GM21529 (cell line): ENCODE measurements at regions not wholly inside any gene's neighbourhood (a gene's known extent, or its start where the extent isn't known, plus 50 kb on each side); places are given as distances from the start of the nearest gene placed in this dataset.
A peak's percentile ranks its signal among the peaks of the same experiment; 100 is the strongest.
"Not testable (repeated sequence)": the region's sequence is repeated elsewhere in the genome, so short reads cannot be mapped to it uniquely, and the experiment has no call there.

Source experiments
- ATAC-seq: cut with Tn5 transposase; IDR thresholded peaks from one replicate; pipeline ENCODE4 v1.9.1; 2021; ENCODE audit not compliant: unreplicated experiment

DNA sequence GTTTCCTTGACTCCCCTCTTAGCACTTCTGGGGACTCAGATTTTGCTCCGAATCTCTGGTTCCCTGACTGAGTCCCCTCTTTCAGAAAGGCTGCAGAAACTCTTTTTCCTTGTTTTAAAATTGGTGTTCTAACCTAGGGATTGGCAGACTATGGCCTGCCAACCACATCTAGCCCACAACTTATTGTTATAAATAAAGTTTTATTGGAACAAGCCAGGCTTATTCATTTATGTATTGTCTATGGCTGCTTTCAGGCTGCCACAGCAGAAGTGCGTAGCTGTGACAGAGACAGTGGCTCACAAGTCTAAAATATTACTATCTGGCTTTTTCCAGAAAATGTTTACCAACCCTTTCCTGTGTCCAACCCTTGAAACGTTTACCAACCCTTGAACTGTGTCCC, 81.7 kb downstream of the IER5 start:
- ATAC-seq: no peak

DNA sequence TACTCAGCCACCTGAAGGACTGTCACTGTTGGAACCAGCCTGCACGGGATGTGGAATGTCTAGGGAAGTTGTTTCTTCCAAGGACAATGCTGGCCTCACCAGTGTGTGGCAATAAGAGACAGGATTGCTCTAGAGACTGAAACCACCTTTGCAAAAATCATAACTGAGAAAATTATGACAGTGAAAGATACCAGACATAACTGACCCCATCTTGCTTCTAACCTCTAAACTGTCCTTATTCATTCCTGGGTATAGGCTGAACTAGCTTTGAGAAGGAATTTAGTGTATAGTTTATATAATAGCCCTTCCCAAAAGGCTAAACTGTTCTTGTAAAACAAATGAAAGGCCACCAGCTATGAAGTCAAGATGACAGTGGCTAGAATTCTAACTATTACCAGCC, 83.6 kb downstream of the IER5 start:
- no peak for ATAC-seq

DNA sequence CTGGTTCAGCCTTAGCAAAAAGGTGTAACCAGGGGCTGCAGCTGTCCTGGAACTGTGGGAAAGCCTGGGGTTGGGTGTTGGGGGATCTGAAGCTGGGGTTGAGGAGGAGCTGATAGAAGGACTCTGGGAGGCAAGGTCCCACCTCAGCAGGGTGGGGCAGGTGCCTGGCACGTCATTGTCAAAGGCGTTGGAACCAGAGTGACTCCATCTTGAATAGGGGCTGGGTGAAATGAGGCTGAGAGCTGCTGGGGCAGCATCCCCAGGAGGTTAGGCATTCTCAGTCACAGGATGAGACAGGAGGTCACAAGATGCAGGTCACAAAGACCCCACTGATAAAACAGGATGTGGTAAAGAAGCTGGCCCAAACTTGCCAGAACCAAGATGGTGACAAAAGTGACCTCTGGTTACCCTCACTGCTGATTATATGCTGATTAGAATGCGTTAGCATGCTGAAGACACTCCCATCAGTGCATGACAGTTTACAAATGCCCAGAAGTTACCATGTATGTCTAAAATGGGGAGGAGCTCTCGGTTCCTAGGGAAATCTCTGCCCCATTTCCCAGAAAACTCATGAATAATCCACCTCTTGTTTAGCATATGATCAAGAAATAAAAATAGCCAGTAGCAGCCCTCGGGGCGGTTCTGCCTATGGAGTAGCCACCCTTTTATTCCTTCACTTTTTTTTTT, 85.4 kb downstream of the IER5 start:
- ATAC-seq: no peak

DNA sequence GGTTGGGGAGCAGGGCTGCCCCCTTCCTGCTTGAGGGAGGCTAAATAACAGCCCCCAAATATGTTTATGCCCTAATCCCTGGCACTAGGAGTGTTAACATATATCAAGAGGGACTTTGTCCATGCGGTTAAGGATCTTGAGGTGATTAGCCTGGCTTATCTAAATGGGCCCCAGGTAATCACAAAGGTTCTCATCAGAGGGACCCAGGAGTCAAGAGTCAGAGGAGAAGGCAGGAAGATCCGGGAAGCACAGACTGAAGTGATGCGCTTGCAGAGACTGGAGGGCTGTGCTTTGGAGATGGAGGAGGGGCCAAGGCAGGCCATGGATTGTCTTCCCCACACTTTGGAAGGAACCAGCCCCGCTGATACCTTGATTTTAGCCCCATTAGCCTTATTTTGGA, 86.4 kb downstream of the IER5 start:
- ATAC-seq: no peak

DNA sequence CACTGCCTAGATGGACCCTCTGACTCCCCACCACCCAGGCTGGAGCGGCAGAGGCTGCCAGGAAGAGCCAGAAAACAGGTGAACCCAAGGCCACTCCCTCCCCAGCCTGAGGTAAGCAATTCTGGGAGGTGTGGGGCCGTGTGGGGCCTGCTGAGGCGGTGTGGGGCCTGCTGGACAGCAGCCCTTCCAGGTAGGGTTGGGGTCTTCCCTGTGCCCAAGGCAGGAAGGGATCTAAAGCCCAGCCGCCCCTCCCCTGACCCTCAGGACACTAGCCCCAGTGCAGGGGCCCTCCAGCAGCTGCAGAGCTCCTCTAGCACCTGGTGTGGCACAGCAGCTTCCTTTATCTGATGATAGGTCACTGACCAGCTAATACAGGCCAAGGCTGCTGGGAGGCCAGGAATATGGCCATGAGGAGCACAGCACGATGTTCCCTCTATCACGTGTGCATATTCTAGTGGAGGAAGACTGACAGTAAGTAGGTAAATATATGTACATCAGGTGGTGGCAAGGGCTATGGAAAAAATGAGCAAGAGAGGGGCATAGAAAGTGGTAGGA, 86.9 kb downstream of the IER5 start:
- no peak for ATAC-seq

DNA sequence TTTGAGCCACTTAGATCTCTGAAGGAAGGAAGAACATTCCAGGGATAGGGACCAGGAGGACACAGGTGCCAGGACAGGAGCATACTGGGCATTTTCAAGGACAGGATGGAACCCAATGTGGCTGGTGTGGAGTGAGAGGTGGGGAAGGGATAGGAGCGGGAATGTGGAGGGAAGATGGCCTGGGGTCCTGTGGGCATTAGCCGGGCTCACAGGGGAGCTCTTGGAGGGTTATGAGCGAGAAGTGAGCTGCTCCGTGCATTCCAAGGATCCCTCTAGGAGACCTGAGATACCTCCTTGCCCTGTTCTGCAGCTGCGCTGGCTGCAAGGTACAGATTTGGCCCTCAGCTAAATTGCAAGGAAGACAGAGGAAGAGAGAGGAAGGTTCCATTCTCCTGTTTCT, 87.5 kb downstream of the IER5 start:
- ATAC-seq: no peak

DNA sequence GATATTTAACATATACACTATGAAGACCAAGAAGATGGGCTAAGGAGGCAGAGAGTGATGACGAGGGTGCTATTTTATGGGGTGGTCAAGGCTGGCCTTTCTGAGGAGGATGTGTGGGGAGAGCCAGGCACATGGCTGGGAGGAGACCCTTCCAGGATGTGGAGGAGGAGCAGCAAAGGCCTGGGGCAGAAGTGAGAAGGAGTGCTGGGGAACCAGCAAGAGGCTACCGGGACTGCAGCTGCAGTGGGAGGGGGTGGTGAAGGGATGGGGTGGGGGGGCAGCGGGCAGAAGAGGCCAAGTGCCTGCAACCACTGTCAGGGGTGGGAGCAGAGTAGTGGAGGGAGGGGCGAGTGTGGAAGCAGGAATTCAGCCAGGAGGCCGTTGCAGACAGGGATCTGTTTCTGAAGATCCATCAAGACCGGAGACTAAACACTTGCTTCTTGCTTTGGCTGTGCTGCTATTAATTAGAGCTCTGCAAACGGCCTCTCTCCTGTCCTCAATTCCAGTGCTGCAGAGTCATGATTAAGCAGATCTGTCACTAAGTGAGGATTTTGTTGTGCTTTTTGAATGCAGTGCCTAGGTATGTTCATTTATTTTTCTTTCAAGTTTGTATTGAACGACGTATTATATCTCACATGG, 89.9 kb downstream of the IER5 start:
- ATAC-seq: no peak

DNA sequence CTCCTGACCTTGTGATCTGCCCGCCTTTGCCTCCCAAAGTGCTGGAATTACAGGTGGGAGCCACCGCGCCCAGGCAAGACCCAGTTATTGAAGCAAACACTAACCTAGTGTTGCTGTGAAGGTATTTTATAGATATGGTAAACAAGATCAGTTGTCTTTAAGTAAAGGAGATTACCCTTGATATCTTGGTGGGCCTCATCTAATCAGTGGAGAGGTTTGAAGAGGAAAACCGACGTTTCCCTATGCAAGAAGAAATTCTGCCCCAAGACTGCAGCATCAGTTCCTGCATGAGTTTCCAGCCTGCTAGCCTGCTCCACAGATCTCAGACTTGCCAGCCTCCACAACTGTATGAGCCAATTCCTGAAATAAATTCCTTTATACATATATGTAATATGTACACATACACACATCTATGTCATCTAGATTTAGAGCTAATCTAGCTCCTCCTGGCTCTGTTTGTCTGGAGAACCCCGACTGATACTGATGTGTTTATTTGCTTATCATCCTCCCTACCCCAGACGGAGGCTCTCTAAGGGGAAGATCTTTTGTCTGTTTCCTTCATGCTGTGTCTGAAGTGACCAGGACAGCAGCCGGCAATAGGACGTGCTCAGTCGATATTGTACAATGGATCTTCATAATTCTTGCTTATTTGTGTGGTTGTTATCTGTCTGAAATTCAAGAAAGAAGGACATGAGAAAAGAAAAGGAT, 90.9 kb downstream of the IER5 start:
- ATAC-seq: no peak

DNA sequence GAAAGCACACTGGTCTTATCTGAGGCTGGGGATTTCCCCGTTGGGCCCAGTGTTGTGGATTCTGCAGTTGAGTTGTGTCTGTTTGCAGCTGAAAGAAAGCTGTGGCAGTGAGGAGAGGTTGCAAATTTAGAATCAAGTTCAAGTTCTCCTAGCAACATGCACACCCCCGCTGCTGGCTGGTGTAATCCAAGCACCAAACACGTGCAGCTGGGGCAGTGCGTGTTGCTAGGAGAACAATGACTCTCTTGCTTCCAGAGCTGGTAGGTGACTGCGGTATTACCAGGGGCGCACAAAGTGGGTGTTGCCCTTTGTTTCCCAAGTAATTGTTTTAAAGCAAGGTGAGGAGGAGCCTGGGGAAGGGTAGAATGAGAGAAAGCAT, 91.5 kb downstream of the IER5 start:
- ATAC-seq: no peak

DNA sequence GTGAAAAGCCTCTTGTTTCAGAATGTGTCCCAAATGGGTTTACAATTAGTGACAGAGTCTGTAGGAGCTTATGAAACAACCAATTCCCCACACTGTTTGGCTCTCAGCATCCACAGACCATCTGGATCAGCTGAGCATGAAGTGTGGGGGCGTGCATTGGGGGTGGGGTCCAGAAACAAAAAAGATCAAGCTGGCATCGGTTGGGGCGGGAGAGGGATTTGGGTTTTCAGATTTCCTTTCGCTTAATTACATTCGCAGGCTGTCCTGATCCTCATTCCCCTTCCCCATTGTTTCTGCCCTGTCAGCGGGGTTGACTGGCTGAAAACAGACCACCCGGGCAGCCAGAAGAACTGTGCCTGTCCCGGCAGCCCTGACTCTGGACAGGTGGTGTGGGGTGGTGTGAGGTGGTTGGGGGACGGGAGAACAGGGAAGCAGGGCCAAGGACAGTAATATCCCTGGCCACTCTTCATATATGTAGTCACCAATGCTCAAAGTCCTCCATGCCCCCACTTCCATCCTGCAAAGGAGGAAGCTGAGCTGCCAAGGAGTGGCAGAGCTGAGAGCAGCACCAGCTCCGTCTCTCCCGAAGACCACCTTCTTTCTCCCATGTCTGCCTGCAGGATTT, 92.0 kb downstream of the IER5 start:
- no peak for ATAC-seq

DNA sequence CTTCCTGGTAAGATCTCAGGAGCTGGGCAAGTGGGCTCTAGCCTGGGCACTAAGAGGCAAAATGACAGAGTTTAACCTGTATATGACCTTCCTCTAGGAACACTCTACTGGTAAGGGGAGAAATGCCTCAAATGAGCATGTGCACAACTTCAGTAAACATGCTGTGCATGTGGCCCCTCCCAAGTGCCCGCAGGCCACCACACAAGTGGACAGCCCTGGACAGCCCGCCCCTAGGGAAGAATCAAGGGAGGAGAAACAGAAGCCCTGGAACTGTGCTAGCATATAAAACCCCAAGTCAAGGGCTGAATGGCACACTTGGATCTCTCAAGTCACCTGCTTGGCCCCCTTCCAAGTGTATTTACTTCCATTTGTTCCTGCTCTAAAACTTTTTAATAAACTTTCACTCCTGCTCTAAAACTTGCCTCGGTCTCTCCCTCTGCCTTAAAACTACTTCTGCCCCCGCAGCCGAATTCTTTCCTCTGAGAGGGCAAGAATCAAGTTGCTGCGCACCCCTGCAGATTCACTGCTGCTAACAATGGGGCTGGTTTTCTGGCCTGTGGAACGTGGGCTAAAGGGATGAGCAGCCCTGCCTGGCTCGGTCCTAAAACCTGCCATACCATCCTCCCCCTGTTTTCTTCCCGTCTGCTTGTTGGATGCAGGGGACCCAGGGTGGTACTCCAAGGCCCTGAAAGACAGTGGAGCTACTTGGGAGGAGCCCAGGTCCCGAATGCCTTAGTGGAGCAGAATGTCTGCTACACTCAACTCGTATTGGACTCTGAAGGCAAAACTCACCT, 93.5 kb downstream of the IER5 start:
- no peak for ATAC-seq

DNA sequence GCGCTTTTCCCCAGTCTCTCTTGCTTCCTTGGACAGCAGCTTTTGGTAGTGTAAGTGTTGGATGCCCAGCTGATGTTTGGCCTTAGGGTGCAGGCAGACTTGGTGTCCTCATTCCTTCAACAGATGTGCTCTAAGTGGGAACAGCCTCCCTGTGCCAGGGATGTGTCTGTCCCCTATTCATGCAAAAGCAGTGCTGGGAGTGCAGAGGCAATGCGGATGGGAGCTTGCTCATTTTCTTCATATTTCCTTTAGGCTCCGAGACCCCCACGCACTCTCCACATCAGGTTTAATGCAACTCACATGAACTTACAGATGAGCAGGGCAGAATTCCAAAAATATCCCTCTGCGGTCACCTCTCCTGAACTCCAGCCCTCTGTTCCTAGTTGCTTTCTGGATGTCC, 96.1 kb downstream of the IER5 start:
- no peak for ATAC-seq

DNA sequence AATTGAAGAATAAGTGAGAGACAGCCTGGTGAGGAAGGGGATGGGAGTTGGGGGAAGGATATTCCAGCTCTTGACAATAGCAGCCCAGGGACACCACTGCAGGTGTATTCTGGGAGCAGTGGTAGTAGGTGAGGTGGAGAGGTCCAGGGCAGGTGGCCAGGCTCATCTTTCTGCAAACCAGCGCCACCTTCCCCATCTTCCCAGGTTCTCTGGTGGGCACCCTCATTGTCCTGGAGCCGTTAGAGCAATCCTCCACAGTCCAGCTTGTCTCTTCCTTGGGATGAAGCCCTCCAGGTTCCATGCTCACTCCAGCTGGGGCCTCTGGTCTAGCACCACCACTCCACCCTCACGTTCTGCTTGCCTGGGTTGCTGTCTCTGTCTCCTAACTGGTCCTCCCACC, 97.0 kb downstream of the IER5 start:
- no peak for ATAC-seq

DNA sequence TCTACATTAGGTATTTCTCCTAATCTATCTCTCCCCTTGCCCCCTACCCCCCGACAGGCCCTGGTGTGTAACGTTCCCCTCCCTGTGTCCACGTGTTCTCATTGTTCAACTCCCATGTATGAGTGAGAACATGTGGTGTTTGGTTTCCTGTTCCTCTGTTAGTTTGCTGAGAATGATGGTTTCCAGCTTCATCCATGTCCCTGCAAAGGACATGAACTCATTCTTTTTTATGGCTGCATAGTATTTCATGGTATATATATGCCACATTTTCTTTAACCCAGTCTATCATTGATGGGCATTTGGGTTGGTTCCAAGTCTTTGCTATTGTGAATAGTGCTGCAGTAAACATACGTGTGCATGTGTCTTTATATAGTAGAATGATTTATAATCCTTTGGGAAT, 97.6 kb downstream of the IER5 start:
- not testable (repeated sequence) for ATAC-seq

DNA sequence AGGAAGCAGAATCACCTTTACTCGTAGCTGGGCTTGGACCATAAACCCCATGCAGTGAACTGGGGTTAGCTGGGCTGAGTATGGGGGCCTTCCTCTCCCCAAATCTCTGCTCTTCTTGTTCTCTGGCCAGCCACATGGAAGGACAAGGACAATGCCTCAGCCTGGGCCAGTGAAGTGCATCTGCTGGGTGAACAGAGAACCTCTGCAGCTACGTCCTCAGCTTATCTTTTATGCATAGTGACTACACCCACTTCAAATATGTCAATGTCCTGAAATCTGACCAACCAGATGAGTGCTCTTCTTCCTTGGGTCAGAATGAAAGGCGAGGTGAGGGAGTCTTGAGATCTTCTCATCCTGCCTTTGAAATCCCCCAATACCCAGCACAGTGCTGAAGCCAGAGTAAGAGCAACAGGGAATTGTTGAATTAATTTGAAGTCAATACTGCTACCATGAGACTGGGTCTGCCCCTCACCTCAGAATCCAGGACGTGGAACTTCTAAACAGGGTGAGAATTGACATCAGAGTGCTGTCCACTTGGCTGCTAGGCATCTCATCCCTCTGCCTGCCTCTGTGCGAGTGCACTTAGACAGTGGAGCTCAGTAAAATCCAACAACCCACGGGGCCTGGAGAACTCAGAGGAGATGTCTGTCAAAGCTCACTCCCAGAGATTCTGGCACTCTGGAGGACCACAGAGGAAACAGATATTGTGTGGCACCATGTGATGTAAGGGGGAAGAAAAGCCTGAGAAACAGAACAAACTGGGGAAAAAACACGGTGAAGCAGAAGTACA, 99.0 kb downstream of the IER5 start:
- ATAC-seq: no peak

DNA sequence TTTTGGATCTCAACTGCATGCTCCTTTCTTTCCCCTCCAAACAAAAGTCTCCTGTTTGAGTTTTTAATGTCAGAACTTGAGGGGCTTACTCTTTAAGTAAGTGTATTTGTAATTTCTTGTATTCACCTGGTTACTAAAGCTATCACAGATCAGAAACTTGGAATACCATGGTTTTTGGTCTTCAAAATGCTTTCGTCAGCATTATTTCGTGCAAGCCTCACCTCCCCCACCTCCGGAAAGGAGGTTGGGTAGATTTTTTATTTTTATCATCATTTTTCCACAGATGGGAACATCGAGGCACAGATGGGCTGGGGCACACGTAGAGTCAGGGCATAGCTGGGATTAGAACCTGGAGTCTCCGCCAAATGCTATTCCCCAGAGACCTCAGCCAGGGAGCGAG, 100.7 kb downstream of the IER5 start:
- no peak for ATAC-seq

DNA sequence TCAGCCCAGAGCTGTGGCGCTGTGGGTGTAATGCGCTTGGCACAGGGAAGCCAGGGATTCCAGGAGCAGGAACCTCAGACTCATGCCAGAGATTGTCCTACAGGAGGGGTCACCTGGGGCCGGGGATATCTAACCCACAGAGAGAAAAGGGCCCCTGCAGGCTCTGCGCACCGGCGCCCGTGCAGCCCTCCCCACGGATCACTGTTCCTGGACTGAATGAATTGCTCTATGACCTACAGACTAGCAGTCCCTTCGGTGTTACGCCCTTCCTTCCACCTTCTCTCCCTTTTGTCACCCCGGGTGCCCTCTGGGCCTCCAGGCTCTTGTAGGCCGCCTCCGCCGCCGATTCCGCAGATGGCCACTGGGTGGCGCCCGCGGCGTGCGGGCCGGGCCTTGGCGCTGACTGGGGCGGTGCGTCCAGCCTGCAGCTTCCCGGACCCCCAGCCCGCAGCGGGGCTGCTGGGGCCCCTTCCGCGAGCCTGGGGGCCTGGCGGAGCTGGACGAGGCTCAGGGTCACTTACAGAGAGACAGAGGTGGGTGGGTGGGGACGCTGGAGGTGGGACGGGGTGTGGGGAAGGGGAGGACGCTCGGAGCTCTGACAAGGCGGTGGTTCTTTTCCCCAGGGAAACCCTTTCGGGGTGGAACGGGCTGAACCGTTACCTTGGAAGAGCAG, 101.3 kb downstream of the IER5 start:
- ATAC-seq: peak; percentile 86

DNA sequence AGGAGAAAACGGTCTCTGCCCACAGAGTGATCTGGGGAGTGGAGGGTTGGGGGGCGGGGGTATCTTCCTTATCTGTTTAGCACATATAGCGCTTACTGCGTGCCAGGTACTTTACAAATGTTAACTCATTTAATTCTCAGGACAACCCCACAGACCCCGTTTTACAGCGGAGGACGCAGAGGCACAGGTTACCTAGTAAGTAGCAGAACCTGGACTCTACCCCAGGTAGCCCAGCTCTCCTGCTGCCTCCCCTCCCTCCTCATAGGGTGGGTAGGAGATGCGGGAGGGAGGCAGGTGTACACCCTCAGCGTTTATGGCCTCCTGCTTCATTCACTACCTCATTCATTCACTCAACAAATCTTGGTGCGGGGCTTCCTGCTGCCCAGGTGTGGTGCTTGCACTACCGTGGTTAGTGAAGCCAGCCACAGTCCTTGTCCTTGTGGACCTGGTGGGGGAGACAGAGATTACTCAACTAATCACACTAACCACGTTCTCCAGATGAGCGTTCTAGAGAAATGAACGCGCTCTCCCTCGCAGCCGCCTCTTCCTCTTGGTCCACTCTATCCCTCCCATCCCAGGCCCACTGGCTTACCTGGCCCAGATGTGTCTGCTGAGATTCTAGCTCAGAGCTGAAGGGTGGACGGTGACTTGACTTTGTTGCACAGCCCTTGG, 102.0 kb downstream of the IER5 start:
- no peak for ATAC-seq

DNA sequence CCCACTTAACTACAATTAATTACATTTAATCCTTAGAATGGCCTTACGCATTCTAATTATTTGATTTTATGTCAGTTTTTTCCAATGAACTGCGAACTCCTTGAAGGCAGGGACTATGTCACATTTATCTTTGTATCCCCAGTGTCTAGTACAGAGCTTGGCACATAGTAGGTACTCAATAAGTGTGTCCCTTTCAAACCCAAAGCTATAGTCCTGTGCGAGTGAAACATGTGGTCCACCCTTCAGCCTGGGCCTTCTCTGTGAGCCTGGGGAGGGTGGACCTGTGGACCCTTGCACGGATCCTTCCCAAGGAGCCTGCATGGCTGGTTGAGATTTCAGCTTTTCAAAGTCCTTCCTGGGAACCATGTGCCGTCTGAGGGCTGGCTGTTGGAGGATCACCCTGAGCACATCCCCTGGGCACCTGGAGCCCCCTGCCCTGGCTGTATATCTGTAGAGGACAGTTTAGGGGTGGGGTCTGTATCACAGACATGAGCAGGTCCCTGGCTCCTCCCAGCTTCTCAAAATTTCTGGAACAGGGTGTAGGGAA, 103.1 kb downstream of the IER5 start:
- ATAC-seq: no peak
